ENCODE measurements at regions not wholly inside any gene's neighbourhood (a gene's known extent, or its start where the extent isn't known, plus 50 kb on each side); places are given as distances from the start of the nearest gene placed in this dataset.

GRCh38 chr3:101928890-101929289 lies 79.6 kb downstream of the NFKBIZ start:
- no peaks in the 10 kb centered on the region for H3K79me2 ChIP-seq (ENCODE audit: insufficient read depth)
- H3K9ac ChIP-seq, result no peak overlapping the region
- ChIA-PET CTCF (no interaction called here), POLR2A (no interaction called here)
- no peak overlapping the region for H2AFZ ChIP-seq (ENCODE audit: low read depth)
- H3K4me2 ChIP-seq, result peak overlapping the region; percentile 4; the same call in 1 of the 2 replicates
- WGBS (ENCODE audit: low lambda C conversion rate), result 50% methylated on average over 1 of the region's 1 CpG
- H3K9me3 ChIP-seq, result no peaks in the 10 kb centered on the region
- H3K4me1 ChIP-seq (ENCODE audit: control insufficient read depth in 1 of 2, insufficient read depth in 2 of 2, low read depth in 1 of 2, low read length in 1 of 2), result peaks cover 0 to 24% of the 10 kb centered on the region in 2 experiments; a peak in 2 of 4 replicates
- H3K9me2 ChIP-seq, result no peaks in the 10 kb centered on the region
- no peaks in the 10 kb centered on the region for H3K27me3 ChIP-seq (ENCODE audit: insufficient read depth)
- H4K20me1 ChIP-seq (ENCODE audit: insufficient read depth), result no peaks in the 10 kb centered on the region
- DNase-seq, result no peak
- H3K4me3 ChIP-seq (ENCODE audit: low read depth in 2 of 2, low read length in 1 of 2), result no peak overlapping the region
- peak overlapping the region in 1 of 2 experiments; percentile 61; a peak in 2 of 4 replicates for H3K27ac ChIP-seq (ENCODE audit: low read depth in 2 of 2, low read length in 1 of 2)
- H3F3A ChIP-seq (replicated peaks; ENCODE audit: insufficient read depth), result peaks cover 24% of the 10 kb centered on the region
- H3K36me3 ChIP-seq (replicated peaks in 1 of 2; ENCODE audit: control insufficient read depth in 1 of 2, insufficient read depth in 2 of 2, low read length in 1 of 2), result no peaks in the 10 kb centered on the region
- TF ChIP-seq YY1 (IDR thresholded peaks at IDR 0.05; ENCODE audit: low read depth) (no peak), IRF3 (IDR thresholded peaks at IDR 0.05; ENCODE audit: low read depth, low read length) (no peak), EP300 (IDR thresholded peaks at IDR 0.05; ENCODE audit: borderline replicate concordance in 1 of 2, low read depth in 1 of 2, low read length in 1 of 2) (peak in 1 of 2 experiments; percentile 80; a peak in 2 of 4 replicates), FOXM1 (IDR thresholded peaks at IDR 0.05; ENCODE audit: low read depth) (no peak), SIN3A (IDR thresholded peaks at IDR 0.05; ENCODE audit: borderline replicate concordance, low read depth, low read length) (no peak), CHD2 (IDR thresholded peaks at IDR 0.05; ENCODE audit: low read length, partially characterized antibody) (no peak), SMC3 (IDR thresholded peaks at IDR 0.05; ENCODE audit: low read depth, low read length) (no peak), FOXJ3 (CRISPR knock-in tag; IDR thresholded peaks at IDR 0.05) (no peak), PBX3 (IDR thresholded peaks at IDR 0.05) (peak; percentile 95), RFX5 (IDR thresholded peaks at IDR 0.05; ENCODE audit: low read length) (no peak), RCOR1 (IDR thresholded peaks at IDR 0.05; ENCODE audit: low read length) (no peak), GATA2 (CRISPR knock-in tag; IDR thresholded peaks at IDR 0.05) (no peak), NFIC (IDR thresholded peaks at IDR 0.05; ENCODE audit: borderline replicate concordance) (peak; percentile 89), FOSL2 (IDR thresholded peaks at IDR 0.05; ENCODE audit: borderline replicate concordance, low read depth) (peak; percentile 77; the same call in 1 of the 2 replicates), MAX (IDR thresholded peaks at IDR 0.05; ENCODE audit: low read depth) (peak; percentile 59; the same call in 1 of the 2 replicates), MXI1 (IDR thresholded peaks at IDR 0.05; ENCODE audit: low read depth, low read length) (no peak), ZBTB33 (IDR thresholded peaks at IDR 0.05; ENCODE audit: borderline replicate concordance, low read depth) (no peak), MEF2A (IDR thresholded peaks at IDR 0.05; ENCODE audit: borderline replicate concordance, low read depth) (no peak), TEAD4 (IDR thresholded peaks at IDR 0.05; ENCODE audit: borderline replicate concordance, insufficient read depth) (peak; percentile 61; the same call in 1 of the 2 replicates), JUND (IDR thresholded peaks at IDR 0.05) (peak; percentile 62), RXRA (IDR thresholded peaks at IDR 0.05; ENCODE audit: borderline replicate concordance, low read depth) (peak; percentile 41; the same call in 1 of the 2 replicates), USF1 (IDR thresholded peaks at IDR 0.05; ENCODE audit: borderline replicate concordance, low read depth) (no peak), POLR2AphosphoS5 (IDR thresholded peaks at IDR 0.05; ENCODE audit: low read depth, low read length) (peak; percentile 50; the same call in 1 of the 2 replicates), USF2 (IDR thresholded peaks at IDR 0.05; ENCODE audit: borderline replicate concordance, low read depth, low read length) (no peak), NRF1 (IDR thresholded peaks at IDR 0.05; ENCODE audit: low read depth, low read length) (no peak)
